ENCODE measurements at regions not wholly inside any gene's neighbourhood (a gene's known extent, or its start where the extent isn't known, plus 50 kb on each side); places are given as distances from the start of the nearest gene placed in this dataset.

GRCh38 chr13:48154671-48155070 is 59.8 kb upstream of the MED4 start:
- TF ChIP-seq, protein P1, sequence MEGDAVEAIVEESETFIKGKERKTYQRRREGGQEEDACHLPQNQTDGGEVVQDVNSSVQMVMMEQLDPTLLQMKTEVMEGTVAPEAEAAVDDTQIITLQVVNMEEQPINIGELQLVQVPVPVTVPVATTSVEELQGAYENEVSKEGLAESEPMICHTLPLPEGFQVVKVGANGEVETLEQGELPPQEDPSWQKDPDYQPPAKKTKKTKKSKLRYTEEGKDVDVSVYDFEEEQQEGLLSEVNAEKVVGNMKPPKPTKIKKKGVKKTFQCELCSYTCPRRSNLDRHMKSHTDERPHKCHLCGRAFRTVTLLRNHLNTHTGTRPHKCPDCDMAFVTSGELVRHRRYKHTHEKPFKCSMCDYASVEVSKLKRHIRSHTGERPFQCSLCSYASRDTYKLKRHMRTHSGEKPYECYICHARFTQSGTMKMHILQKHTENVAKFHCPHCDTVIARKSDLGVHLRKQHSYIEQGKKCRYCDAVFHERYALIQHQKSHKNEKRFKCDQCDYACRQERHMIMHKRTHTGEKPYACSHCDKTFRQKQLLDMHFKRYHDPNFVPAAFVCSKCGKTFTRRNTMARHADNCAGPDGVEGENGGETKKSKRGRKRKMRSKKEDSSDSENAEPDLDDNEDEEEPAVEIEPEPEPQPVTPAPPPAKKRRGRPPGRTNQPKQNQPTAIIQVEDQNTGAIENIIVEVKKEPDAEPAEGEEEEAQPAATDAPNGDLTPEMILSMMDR (conservative IDR thresholded peaks at IDR 0.05 in 1 of 2, IDR thresholded peaks at IDR 0.05 in 1 of 2; ENCODE audit: low read depth in 1 of 2, low read length in 2 of 2), result no peak
- no peak for TF ChIP-seq EZH2 (IDR thresholded peaks at IDR 0.05; ENCODE audit: low read length, missing control alignments)

All from fibroblast of lung (primary cell).